HCT116 (cell line): ENCODE measurements at regions not wholly inside any gene's neighbourhood (a gene's known extent, or its start where the extent isn't known, plus 50 kb on each side); places are given as distances from the start of the nearest gene placed in this dataset.

Source experiments
- ATAC-seq: fragments of 200-7000 bp; cut with Tn5 transposase; 2 replicates; pipeline ENCODE4 v1.9.1; 2020; ENCODE audit warnings: mild to moderate bottlenecking, moderate library complexity
- BruUV-seq: library from RNA; stranded (reverse); fragments of 400-500 nt; replicated peaks from 2 replicates; lab custom pipeline; 2021; lab: Mats Ljungman, UMichigan
- CTCF ChIA-PET: fragments of 300-600 bp; sonication (Branson Sonifier 250); formaldehyde crosslinking; loops from one replicate; lab custom pipeline; 2021; ENCODE audit warnings: antibody characterized with exemption; lab: Charles Lee
- POLR2A ChIA-PET: fragments of 300-600, 350-600 bp; sonication (Branson Sonifier 250); formaldehyde crosslinking; loops from one replicate; lab custom pipeline; 2021; ENCODE audit warnings: antibody characterized with exemption; lab: Charles Lee
- RAD21 ChIA-PET, 2 experiments: fragments of 300-600 bp; sonication (Branson Sonifier 250); formaldehyde crosslinking; loops; one replicate each; lab custom pipeline; 2023; ENCODE audit warnings: low total read pairs in 2 of 2; ENCODE audit not compliant: uncharacterized antibody in 2 of 2, unreplicated experiment in 2 of 2, low non-redundant PET in 1 of 2; lab: Charles Lee
- DNase-seq: peaks from one replicate; pipeline ENCODE4 v3.0.0-alpha.2; 2010; ENCODE audit warnings: low read depth, low spot score
- H2AFZ ChIP-seq: fragments of 200-600 bp; shearing (Covaris generic), sonication (generic); 2 replicates; pipeline ENCODE4 v1.6.1; 2017; ENCODE audit warnings: low read depth, mixed run types, mixed read lengths, antibody characterized with exemption, low read length; ENCODE audit not compliant: poor library complexity, severe bottlenecking
- H3K27ac ChIP-seq: 2 replicates; pipeline ENCODE4 v1.5.1; 2012; ENCODE audit warnings: low read depth, low read length
- H3K27me3 ChIP-seq: fragments of 200-600 bp; sonication (generic); 2 replicates; pipeline ENCODE4 v1.6.1; 2016; ENCODE audit warnings: mixed run types, low read length, mixed read lengths; ENCODE audit not compliant: insufficient read depth
- H3K36me3 ChIP-seq, 2 experiments: fragments of 200-500 bp in 1 of 2; fragments of 200-600 bp in 1 of 2; sonication (Bioruptor generic) in 1 of 2; sonication (generic) in 1 of 2; 2 replicates each; pipeline versions ENCODE4 v1.5.1 to v1.6.1; 2014 to 2016; ENCODE audit warnings: low read length in 2 of 2, inconsistent platforms in 1 of 2, mixed read lengths in 1 of 2, mixed run types in 1 of 2; ENCODE audit not compliant: insufficient read depth in 2 of 2, control insufficient read depth in 1 of 2
- H3K4me1 ChIP-seq, 2 experiments: fragments of 200-600 bp in 1 of 2; sonication (generic) in 1 of 2; 2 replicates each; pipeline versions ENCODE4 v1.5.1 to v1.6.1; 2012 to 2017; ENCODE audit warnings: low read length in 2 of 2, inconsistent platforms in 1 of 2, mild to moderate bottlenecking in 1 of 2, mixed read lengths in 1 of 2, mixed run types in 1 of 2, moderate library complexity in 1 of 2; ENCODE audit not compliant: insufficient read depth in 2 of 2, control insufficient read depth in 1 of 2
- H3K4me2 ChIP-seq: fragments of 200-600 bp; sonication (generic); 2 replicates; pipeline ENCODE4 v1.6.1; 2017; ENCODE audit warnings: mixed run types, low read length, mixed read lengths
- H3K4me3 ChIP-seq, 2 experiments: fragments of 200-600 bp in 1 of 2; sonication (generic) in 1 of 2; replicated peaks in 1 of 2; 2 replicates each; pipeline ENCODE4 v1.5.1; 2011 to 2016; ENCODE audit warnings: low read length in 2 of 2, control low read depth in 1 of 2, low read depth in 1 of 2, mild to moderate bottlenecking in 1 of 2, mixed read lengths in 1 of 2, mixed run types in 1 of 2
- H3K79me2 ChIP-seq: fragments of 200-600 bp; sonication (generic); 2 replicates; pipeline ENCODE4 v1.6.1; 2017; ENCODE audit warnings: mild to moderate bottlenecking, mixed run types, low read length, moderate library complexity, mixed read lengths; ENCODE audit not compliant: insufficient read depth
- H3K9ac ChIP-seq: fragments of 200-600 bp; sonication (generic); 2 replicates; pipeline ENCODE4 v1.6.1; 2016; ENCODE audit warnings: low read length, mixed read lengths
- H3K9me2 ChIP-seq: fragments of 200-600 bp; sonication (generic), shearing (Covaris generic); 2 replicates; pipeline ENCODE4 v1.6.1; 2017; ENCODE audit warnings: mixed run types, mild to moderate bottlenecking, moderate library complexity; ENCODE audit not compliant: insufficient read depth
- H3K9me3 ChIP-seq, 2 experiments: fragments of 200-500 bp in 1 of 2; fragments of 200-600 bp in 1 of 2; sonication (Bioruptor generic) in 1 of 2; sonication (generic) in 1 of 2; 2 replicates each; pipeline ENCODE4 v1.6.1; 2014 to 2017; ENCODE audit warnings: low read length in 2 of 2, mixed read lengths in 2 of 2, inconsistent platforms in 1 of 2, low read depth in 1 of 2, mild to moderate bottlenecking in 1 of 2, mixed run types in 1 of 2, moderate library complexity in 1 of 2; ENCODE audit not compliant: control insufficient read depth in 1 of 2, insufficient read depth in 1 of 2
- H4K20me1 ChIP-seq: fragments of 200-600 bp; sonication (generic), shearing (Covaris generic); 2 replicates; pipeline ENCODE4 v1.6.1; 2017; ENCODE audit warnings: mixed run types, mild to moderate bottlenecking, moderate library complexity; ENCODE audit not compliant: insufficient read depth
- CEBPB ChIP-seq: IDR thresholded peaks from 2 replicates; pipeline ENCODE4 v1.6.1; 2012; ENCODE audit warnings: low read depth
- EGR1 ChIP-seq: IDR thresholded peaks from 2 replicates; pipeline ENCODE4 v1.6.1; 2012; ENCODE audit warnings: low read depth
- EZH2phosphoT487 ChIP-seq: fragments of 200-600 bp; IDR thresholded peaks from 2 replicates; pipeline ENCODE4 v1.6.1; 2018; ENCODE audit warnings: antibody characterized with exemption, borderline replicate concordance
- FOSL1 ChIP-seq: IDR thresholded peaks from 2 replicates; pipeline ENCODE4 v1.6.1; 2012; ENCODE audit warnings: low read depth
- MAX ChIP-seq: IDR thresholded peaks from 2 replicates; pipeline ENCODE4 v1.6.1; 2012
- POLR2AphosphoS5 ChIP-seq: IDR thresholded peaks from 2 replicates; pipeline ENCODE4 v1.6.1; 2011; ENCODE audit warnings: mild to moderate bottlenecking, low read depth, low read length, moderate library complexity
- REST ChIP-seq: IDR thresholded peaks from 2 replicates; pipeline ENCODE4 v1.6.1; 2012; ENCODE audit warnings: low read depth
- SRF ChIP-seq: IDR thresholded peaks from 2 replicates; pipeline ENCODE4 v1.6.1; 2012; ENCODE audit warnings: low read depth
- TCF7L2 ChIP-seq: IDR thresholded peaks from 2 replicates; pipeline ENCODE4 v1.7.0; 2011; ENCODE audit warnings: borderline replicate concordance, inconsistent platforms; ENCODE audit not compliant: insufficient read depth, insufficient read length; ENCODE audit errors: extremely low read depth
- ZFX ChIP-seq: fragments of 450-650 bp; IDR thresholded peaks from 2 replicates; pipeline ENCODE4 v1.6.1; 2017
- ZNF274 ChIP-seq: fragments of 200-500 bp; sonication (Bioruptor generic); IDR thresholded peaks from 2 replicates; pipeline ENCODE4 v1.6.1; 2014; ENCODE audit warnings: mild to moderate bottlenecking, low read depth, low read length, inconsistent platforms
- intact Hi-C: fragments of 100-400 bp; cut with micrococcal nuclease; formaldehyde crosslinking; loops from 2 replicates; pipeline ENCODE4 v1.10.0; 2022
- TF ChIP-seq, protein P1 (sequence below): IDR thresholded peaks from 2 replicates; pipeline ENCODE4 v1.6.1; 2012

DNA sequence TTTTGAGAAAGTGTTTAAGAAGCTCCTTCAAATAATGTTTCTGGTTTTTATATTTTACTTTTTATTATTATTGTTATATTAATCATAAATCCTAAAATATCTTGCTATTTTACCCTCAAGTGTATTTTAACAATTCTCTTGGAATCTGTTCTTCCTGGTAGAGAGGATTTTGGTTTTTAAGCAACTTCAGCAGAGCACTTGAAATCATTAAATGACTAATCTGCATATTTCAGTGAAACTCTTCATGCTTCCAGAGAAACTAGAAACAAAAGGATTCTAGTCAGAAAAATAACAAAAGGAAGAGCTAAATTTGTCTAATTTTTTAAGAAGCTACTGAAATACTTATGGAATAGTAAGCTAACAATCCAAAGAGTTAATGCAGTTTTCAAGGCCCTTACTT is 1057.3 kb downstream of the TLE1 start:
- no peak overlapping the region for H3K27ac ChIP-seq
- H3K36me3 ChIP-seq = no peaks in the 10 kb centered on the region
- ChIA-PET CTCF (no interaction called here), RAD21 (no interaction called here), POLR2A (no interaction called here)
- no TSS peak for BruUV-seq
- H3K4me2 ChIP-seq = no peak overlapping the region
- no peak for ATAC-seq
- no peaks in the 10 kb centered on the region for H3K79me2 ChIP-seq
- no peaks in the 10 kb centered on the region for H3K4me1 ChIP-seq
- intact Hi-C loops = no loop called here
- H2AFZ ChIP-seq = no peak overlapping the region
- H3K27me3 ChIP-seq = no peaks in the 10 kb centered on the region
- no peaks in the 10 kb centered on the region for H4K20me1 ChIP-seq
- no peak for DNase-seq
- H3K9ac ChIP-seq = no peak overlapping the region
- no peak overlapping the region for H3K4me3 ChIP-seq
- no peaks in the 10 kb centered on the region for H3K9me2 ChIP-seq
- peaks cover 7 to 14% of the 10 kb centered on the region in 2 experiments; a peak in 3 of 4 replicates for H3K9me3 ChIP-seq
- no peak for TF ChIP-seq REST
- no peak for TF ChIP-seq EGR1
- no peak for TF ChIP-seq SRF
- TF ChIP-seq TCF7L2 = no peak
- no peak for TF ChIP-seq ZNF274
- TF ChIP-seq FOSL1 = no peak
- no peak for TF ChIP-seq MAX
- no peak for TF ChIP-seq CEBPB
- TF ChIP-seq EZH2phosphoT487 = no peak
- TF ChIP-seq POLR2AphosphoS5 = no peak
- TF ChIP-seq, protein P1, sequence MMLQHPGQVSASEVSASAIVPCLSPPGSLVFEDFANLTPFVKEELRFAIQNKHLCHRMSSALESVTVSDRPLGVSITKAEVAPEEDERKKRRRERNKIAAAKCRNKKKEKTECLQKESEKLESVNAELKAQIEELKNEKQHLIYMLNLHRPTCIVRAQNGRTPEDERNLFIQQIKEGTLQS = no peak
- TF ChIP-seq ZFX = no peak
